ENCODE measurements at regions not wholly inside any gene's neighbourhood (a gene's known extent, or its start where the extent isn't known, plus 50 kb on each side); places are given as distances from the start of the nearest gene placed in this dataset.

- no peak for TF ChIP-seq NKRF (conservative IDR thresholded peaks at IDR 0.05)
These were observed 85.8 kb upstream of the RGMA start (continued) for GRCh38 chr15:93174836-93175235.

DNA sequence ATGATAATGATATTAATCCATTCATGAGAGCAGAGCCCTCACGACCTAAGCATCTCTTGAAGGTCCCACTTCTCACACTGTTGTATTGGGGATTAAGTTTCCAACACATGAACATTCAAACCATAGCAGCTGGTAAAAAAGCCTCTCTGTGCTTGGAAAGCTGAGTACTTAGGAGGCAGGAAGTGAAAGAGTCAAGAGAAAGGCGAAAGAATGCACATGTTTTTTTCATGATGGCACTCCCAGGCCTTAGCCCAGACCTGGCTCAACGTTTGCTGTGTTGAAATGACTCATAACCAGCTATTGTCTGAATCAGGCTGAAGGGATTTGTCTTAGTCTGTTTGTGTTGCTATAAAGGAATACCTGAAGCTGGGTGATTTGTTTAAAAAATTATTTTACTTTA lies 84.4 kb upstream of the RGMA start:
- TF ChIP-seq NRF1 (conservative IDR thresholded peaks at IDR 0.05; ENCODE audit: low read depth, low read length) (no peak), BCL11A (IDR thresholded peaks at IDR 0.05; ENCODE audit: low read depth, low read length) (no peak), MEF2B (IDR thresholded peaks at IDR 0.05; ENCODE audit: partially characterized antibody, poor library complexity, severe bottlenecking) (no peak), CHD4 (IDR thresholded peaks at IDR 0.05) (no peak), ZNF274 (IDR thresholded peaks at IDR 0.05; ENCODE audit: insufficient read depth, insufficient read length) (no peak), WRNIP1 (IDR thresholded peaks at IDR 0.05; ENCODE audit: borderline replicate concordance, low read depth, low read length) (no peak)
- no peaks in the 10 kb centered on the region for H3K79me2 ChIP-seq (ENCODE audit: control insufficient read depth, insufficient read depth, low read length)
- WGBS (ENCODE audit: insufficient coverage, insufficient replicate concordance, low lambda C conversion rate, missing lambda C conversion rate), result 0% methylated on average over 3 of the region's 3 CpGs
- no peak overlapping the region for H2AFZ ChIP-seq (ENCODE audit: control insufficient read depth, low read depth, low read length)
- RAD21 ChIA-PET (ENCODE audit: unreplicated experiment), result no interaction called here
- H3K36me3 ChIP-seq (ENCODE audit: control insufficient read depth in 2 of 2, insufficient read depth in 2 of 2, low read length in 1 of 2), result no peaks in the 10 kb centered on the region
- POLR2A ChIA-PET, result no interaction called here
- ATAC-seq (no peak), FAIRE-seq (no peak), DNase-seq (ENCODE audit: low read depth, low spot score) (no peak)
- no peak overlapping the region for H3K27ac ChIP-seq (ENCODE audit: control insufficient read depth, insufficient read depth)
- H3K4me1 ChIP-seq (ENCODE audit: control insufficient read depth, insufficient read depth, low read length), result no peaks in the 10 kb centered on the region; the same call in 1 of the 2 replicates
- no peak overlapping the region for H3K9ac ChIP-seq (ENCODE audit: control insufficient read depth, insufficient read depth, low read length)
- H3K27me3 ChIP-seq (replicated peaks in 1 of 2; ENCODE audit: control insufficient read depth in 2 of 2, insufficient read depth in 2 of 2, low read length in 1 of 2), result peaks cover 2 to 4% of the 10 kb centered on the region in 2 experiments; a peak in 2 of 4 replicates
- in situ Hi-C loops (cut with MboI), result no loop called here
- H3K4me3 ChIP-seq, result no peak overlapping the region
- intact Hi-C loops (cut with micrococcal nuclease; ENCODE audit: unreplicated experiment), result loop anchor here (5.0 kb wide), 1 partner anchor 34 kb away; no protein-coding TSS in a partner anchor
- H3K4me2 ChIP-seq (ENCODE audit: control insufficient read depth, insufficient read depth), result no peak overlapping the region
- no peaks in the 10 kb centered on the region for H4K20me1 ChIP-seq (ENCODE audit: control insufficient read depth, insufficient read depth)
- BruUV-seq (replicated peaks), result no TSS peak
- no peaks in the 10 kb centered on the region; the same call in 2 of the 3 replicates for H3K9me3 ChIP-seq (replicated peaks; ENCODE audit: control insufficient read depth, insufficient read depth, low read length)
- SMC1A ChIA-PET (ENCODE audit: uncharacterized antibody, unreplicated experiment), result no interaction called here
- CTCF ChIA-PET, result no interaction called here

All from GM12878 (cell line).